ENCODE measurements at regions not wholly inside any gene's neighbourhood (a gene's known extent, or its start where the extent isn't known, plus 50 kb on each side); places are given as distances from the start of the nearest gene placed in this dataset.

DNA sequence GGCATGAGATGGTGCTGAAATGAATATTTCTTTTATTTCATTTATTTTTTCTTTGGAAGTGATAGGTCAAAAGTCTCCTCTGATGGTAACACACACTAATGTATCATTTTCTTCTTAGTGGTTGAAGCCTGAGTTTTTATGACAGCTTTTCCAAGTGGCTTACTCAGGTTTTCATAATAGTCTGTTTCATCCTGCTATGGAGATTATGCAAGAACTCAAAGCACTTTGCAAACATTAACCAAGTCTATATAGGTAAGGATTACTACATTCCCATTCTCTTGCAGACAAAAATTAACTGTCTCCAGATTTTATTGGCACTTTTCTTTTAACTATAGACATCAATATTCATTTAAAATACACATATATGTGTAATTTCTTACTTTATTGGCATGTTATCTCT is 572.6 kb upstream of the GCFC2 start:
- TF ChIP-seq CTCF (IDR thresholded peaks at IDR 0.05 in 4 of 5, conservative IDR thresholded peaks at IDR 0.05 in 1 of 5) (no peak), POLR2A (IDR thresholded peaks at IDR 0.05) (no peak)
